ENCODE measurements at regions not wholly inside any gene's neighbourhood (a gene's known extent, or its start where the extent isn't known, plus 50 kb on each side); places are given as distances from the start of the nearest gene placed in this dataset.
A peak's percentile ranks its signal among the peaks of the same experiment; 100 is the strongest.
"Not testable (repeated sequence)": the region's sequence is repeated elsewhere in the genome, so short reads cannot be mapped to it uniquely, and the experiment has no call there.

DNA sequence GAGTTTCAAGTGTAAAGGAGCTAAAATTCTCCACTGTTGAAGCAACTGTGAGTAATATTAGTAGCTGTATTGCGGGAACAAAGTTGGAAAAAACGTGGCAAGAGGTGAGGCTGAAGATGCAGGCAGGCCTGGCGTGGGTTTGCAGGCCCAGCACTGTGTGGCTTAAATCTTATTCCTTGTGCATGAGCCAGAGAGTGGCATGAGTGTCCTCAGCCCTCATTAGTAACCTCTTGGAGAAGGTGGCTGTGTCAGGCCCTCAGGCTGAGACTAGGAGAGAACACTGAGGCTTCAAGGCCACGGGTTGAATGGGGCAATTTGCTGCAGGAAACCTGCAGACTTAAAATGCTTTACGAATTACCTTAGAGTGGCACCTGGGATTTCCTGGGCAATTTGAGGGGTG is 372.7 kb upstream of the CITED2 start:
- DNase-seq = peak; percentile 63

DNA sequence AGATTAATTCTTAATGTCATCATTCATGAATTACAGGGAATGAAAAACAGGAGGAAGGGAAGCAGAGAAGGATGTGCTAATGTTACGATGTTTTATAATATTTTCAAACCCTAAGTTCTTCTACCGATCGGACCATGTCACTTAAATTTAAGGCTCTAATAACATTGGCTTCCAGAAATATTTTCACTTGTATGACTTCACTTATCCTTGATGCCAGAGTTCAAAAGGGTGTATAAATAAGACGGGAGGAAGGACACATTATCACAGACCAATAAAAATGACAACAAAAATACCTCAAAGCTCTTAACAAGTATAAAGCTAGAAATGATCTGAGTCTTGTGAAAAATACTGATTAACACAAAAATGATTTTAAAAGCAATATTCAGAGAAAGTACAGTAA is 370.4 kb upstream of the CITED2 start:
- DNase-seq = no peak

DNA sequence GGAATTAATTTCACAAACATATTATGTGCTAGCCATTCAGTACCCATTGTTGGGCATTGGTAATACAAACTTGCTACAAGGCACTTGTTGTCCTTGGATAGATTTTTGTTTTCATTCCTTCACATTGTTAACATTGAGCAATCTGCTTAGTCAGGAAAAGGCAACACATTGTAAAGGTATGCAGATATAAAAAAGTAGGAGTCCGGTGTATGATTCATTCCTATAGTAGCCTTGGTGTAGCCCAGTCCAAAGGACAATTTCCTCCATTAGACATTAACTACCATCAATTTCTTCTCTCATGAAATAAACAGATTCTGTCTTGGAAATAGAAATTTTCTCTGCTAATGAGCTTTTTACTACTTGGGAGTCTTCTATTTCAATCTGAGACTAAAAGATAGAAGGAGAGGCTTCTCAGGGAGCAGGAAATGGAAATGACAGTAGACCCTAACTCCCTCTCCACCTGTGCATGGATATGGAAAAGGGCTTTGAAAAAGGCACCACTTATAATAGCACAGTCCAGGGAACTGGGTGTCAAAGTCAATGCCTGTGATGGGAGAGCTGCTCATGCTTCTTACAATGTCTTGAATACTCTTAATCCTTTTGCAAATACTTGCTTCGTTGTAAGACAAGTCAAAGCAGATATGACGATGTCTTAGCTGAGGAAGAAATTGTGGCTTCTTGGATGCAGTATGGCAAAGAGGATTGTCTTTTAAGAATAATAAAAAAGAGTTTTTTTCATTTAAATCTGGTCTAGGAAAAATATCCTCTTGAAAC is 369.4 kb upstream of the CITED2 start:
- DNase-seq = no peak

DNA sequence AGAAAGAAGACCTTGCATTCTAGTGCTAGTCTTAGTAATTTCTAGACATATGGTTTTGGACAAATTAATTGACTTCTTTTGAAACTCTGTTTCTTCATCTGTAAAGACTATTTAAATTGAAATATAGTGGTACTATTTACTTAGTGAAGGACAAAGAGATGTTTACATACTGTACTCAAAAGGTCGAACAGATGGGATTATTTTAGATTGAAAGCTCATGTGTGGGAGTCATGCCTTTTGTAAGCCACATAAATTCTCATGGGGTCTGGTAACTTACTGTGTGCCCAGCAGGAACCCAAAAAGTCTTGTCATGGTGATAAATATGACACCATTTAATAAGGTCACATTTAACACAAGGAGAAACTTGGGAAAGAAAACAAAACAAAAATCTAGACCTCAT is 368.2 kb upstream of the CITED2 start:
- no peak for DNase-seq

DNA sequence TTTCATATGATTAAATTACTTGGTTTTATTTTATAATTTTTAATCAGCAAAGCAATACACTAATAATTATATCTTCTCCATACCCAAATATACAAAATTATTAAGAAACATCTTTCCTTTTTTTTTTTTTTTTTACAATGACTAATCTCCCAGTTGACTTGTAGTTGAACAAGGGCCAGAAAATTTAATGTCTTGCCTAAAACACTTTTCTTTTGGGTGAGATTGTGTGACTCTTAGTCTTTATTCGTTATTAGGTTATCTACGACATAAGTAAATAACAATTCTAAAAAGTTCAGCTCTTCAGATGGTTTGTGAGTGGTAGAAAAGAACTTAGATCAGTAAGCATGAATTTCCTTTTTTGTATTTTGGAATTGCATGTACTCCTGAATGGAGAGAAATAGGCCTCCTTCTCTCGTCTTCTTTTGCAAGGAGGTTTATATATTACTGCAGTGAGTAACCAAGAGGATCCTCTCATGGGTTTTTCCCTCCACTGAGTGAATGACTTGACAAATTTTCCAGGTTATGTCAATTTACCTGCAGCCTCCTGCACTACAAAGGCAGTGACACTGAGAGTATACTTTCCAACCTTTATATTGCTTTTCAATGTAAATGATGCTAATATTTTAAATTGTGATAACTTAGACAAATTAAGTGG is 364.5 kb upstream of the CITED2 start:
- DNase-seq = no peak

DNA sequence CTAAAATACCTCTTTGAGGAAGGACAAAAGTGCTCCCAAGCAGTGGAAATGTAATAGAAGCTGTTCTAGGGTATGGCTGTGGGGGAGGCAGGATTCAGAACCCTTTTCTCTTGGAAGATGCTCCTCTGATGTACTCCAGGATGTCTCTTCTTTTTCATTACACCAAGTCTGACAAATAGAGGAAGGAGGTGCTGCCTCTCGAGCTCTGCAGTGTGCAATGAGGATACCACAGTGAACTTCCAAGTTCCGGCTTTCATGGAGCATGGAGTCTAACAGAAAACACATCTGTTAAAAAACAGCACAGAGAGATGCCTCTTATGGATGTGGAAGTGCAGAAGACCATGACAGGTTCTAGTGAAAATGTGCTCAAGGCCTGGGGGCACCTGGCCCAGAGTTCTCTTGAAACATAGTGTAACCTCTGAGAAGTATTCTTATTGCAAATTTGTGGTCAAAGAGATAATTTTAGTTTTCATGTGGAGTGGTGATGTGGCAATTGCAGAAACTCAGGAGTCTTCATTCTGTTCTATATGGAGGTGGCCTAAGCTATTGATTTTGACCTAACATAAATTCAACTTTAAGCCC is 362.0 kb upstream of the CITED2 start:
- DNase-seq = peak; percentile 65

DNA sequence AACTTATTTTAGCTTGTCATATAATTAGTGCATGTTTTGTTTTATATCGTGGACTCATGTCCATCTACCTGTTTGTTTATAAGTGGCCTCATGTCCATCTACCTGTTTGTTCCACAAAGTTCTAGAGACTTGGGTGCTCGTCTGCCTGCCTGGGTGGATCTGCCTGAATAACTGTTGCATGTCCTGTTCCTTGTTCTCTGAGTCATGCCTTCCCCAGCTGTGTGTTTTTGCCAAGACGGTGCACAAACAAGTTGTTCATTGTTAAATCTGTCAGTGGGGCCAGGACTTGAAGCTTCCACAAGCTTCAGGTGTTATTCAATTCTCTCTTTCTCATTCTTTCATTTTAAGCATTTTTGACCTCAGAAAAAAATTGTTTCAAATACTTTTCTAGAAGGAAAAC is 358.0 kb upstream of the CITED2 start:
- peak; percentile 84 for DNase-seq

DNA sequence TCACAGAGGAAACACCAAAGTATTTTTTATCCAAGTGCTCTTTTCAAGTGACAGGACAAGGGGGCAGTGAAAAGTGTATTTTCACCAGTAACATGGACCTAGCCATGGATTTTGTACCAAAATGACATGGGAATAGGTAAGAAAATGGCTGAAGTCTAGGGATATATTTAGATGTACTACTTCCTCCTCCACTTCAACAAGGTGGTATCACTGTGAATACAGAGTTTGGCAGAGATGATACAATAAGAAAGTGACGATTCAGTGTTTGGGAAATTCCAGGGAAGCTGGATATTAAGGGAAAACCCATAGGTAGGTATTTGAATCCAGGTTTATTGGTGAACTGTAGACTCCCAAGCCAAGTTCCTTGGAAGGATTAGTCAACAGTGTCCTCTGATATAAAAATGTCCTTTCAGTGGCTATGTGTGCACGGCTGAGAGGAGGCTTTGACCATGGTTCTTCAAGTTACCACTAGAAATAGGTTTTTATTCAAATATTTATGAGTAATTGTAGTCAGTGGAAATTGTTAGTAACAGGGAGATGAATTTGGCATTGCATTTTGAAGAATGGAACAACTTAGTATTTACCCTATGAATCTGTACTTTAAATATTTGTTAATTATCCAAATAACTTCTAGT is 356.0 kb upstream of the CITED2 start:
- DNase-seq = no peak

DNA sequence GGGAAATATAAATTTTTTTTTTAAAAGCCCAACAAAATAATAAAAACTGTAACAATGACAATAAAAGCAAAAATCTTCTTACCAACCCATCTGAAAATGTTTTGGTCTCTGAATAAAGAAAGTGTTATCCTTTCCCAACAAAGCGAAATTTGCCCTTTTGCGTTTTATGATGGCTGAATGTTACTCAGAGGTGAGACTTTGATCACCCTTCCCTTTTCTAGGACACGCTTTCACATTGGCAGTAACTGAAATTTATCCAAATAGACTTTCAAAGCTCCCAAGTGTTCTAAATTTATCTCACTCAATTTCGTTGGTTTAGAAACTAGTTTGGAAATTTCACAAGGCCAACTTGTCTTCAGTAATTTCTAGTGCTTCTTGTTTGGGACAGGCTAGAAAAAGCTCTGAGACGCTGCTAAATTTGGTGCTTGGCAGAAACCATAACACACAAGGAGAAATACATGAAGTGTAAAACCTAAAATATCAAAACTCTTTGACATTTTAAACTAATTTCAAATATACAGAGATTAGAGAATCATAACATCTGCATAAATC is 354.5 kb upstream of the CITED2 start:
- no peak for DNase-seq

DNA sequence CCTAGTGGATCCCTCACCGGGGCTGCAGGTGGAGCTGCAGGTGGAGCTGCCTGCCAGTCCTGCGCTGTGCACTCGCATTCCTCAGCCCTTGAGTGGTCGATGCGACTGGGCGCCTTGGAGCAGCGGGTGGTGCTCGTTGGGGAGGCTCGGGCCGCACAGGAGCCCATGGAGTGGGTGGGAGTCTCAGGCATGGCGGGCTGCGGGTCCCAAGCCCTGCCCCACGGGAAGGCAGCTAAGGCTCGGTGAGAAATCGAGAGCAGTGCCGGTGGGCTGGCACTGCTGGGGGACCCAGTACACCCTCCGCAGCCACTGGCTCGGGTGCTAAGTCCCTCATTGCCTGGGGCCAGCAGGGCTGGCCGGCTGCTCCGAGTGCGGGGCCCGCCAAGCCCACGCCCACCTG is 351.8 kb upstream of the CITED2 start:
- not testable (repeated sequence) for DNase-seq

DNA sequence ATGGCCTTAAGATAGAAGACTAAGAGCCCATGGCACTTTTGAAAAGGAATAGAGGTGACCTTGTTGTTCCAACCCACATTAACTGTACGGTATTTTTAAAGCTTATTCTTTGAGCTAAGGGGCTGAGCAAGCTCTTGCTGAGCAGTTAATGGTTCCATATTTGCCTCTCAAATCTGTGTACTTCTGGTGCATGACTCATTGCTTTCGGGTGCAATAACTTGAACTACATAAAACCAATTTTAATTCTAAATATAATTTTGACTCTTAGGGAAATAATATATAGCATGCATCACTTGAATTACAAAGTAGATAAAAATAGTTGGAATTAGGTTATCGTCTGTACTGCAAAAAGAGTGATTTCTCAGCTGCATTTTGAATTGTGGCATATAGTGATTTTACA is 348.1 kb upstream of the CITED2 start:
- no peak for DNase-seq

DNA sequence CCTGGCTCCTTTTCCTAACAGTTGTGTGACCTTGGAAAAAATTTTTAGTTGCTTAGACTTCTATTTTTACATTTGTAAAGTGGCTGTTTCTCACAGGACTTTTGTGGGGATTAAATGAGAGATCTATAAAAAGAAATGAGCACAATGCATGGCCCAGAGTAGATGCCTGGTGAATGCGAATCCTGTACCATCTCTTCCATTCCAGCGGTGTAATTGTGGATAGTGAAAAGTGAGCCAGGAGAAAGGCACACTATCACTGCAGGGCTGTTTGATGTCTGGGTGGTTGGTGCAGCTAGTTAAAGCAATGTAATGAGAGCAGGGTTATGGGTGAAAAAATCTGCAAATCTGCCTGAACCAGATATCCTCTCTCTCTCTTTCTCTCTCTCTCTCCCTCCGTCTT is 347.5 kb upstream of the CITED2 start:
- no peak for DNase-seq

DNA sequence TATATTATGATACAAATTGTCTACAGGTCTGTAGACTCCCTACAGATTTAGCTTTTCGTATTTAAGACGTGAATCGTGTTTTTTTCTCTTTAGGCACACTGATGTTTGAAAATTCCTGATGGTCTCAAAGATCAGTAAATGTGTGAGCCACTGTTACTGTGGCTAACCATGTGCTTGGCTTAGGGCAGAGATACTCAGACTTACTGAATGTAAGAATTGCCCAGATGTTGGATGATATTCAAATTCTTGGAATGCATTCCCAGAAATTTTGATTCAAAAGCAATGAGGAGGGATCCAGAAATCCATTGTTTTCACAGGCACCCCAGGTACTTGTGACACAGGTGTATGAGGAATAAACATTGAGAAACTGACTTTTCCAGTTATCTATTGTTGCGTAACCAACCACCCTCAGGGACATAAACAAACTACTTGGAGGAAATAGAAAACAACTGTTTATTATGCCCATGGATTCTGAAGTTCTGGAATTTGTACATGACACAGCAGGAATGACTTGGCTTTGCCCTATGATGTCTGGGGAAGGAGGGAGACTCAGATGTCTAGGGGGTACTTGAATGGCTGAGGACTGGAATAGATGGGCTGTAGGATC is 339.6 kb upstream of the CITED2 start:
- no peak for DNase-seq

DNA sequence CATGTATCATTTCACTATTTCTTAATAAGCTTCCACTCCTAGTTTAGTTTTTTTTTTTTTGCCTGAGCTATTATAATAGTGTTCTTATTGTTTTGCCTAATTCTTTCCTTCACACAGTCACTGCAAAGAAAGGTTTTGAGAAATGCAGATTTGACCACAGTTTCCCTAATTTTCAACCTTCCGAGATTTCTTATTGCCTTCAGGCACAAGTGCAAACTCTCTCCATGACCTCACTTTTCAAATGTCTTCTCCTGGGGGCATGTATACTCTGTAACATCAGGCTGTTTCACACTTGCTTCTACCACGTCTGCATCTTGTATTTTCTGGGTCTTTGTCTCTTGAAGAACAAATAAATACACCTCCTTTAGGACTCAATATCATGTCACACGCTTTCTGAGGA is 339.0 kb upstream of the CITED2 start:
- no peak for DNase-seq

DNA sequence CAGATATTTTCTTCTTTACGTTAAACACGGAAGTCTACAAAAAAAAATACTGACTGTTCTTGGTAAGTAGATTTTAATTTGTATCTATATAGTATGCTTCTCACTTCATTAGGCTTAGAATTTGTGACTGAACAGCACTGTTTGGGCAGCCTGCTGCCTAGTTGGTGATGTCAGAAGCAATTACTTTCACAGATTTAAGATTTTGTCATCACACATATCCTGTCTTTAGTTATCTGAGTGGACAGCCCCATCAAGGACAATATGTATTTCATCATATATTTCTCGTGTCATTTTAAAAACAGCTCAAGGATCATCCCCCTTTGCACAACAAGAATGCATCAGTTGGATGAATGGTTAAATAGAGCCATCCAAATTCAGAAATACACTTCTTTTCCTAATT is 338.4 kb upstream of the CITED2 start:
- DNase-seq = no peak

DNA sequence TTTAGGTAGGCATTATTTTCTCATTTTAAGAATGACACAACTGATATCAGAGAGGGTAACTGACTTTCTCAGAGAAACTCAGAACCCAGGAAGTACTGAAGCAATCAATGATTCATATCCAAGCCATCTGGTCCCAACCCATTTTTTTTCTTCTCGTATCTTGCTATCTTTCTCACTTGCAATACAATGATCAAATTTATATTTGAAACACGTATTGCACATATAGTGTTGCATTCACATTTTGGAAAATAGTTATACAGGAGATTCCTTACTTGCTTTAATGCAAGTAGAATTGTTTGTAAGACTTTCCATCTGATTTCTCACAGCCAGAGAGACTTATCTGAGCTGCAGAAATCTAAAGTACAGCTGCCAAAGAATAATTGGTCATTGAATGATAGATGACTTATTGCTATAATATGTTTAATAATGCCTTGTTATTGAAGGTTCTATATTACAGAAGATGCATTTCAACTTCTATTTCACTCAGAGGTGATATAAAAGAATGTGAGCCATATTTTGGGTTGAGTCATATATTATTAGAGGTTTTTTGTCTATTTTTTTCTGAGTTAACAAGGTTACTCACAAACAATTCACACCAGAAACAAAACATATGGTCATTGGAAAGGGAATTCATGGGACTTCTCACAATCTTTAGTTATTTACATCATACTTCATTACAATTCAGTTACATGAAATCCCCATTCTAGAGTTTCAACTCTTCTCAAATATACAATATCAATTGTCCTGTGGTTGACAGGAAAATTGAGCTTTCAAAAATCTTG is 337.5 kb upstream of the CITED2 start:
- no peak for DNase-seq

DNA sequence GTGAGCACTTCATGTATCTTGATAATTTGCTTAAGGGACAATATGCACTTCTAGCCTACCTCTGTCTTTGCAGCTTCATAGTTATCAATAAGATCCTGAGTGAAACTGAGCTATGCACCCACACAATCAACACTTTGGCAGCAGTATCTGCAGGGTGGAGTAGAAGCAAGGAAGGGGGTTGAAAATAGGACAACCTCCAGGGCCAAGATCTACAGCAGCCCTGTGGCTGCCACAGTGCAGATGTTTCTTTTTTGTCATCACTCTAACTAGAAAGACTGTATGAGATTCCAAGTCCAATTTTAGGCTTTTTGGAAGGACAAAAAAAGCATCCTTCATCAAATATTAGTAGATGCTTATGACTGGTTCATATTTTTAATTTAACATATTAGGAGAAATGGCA is 336.1 kb upstream of the CITED2 start:
- DNase-seq = no peak

DNA sequence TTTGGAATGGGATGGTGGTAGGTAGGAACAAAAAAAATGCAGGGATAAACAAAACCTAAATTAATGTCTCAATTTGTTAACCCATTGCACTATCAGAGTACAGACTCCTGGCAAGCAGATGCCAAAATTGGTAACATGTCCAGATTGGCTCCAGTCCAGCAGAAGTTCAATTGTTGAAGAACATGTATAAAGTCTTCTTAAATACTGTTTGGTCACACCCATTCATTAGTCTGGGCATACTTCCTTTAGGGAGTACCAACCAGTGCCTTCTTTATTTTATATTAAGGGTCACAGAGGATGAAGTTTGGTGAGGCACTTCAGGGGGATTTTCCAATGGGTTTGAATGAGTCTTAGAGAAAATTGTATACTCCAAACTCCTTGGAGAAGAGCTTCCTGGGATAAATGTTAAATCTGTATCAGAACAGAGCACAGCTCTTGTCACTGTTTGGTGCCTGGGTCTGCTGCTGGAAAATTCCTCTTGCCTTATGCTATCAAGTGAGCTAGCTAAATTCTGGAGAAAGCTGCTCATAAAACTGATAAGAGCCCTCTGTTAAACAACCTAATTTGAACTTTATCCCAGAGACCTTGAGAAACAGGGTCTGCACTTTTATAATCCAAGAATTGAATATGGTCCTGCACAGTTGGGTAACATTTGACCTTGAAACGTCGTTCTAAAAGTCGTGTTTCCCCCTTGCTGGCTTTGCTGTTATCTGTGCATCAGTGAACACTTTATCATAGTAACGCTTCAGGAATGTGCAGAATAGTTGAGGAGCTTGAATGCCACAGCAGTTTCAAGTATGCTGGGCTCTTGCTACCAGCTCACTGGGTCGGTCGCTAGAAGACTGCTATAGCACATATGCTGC is 334.1 kb upstream of the CITED2 start:
- DNase-seq = peak; percentile 83

DNA sequence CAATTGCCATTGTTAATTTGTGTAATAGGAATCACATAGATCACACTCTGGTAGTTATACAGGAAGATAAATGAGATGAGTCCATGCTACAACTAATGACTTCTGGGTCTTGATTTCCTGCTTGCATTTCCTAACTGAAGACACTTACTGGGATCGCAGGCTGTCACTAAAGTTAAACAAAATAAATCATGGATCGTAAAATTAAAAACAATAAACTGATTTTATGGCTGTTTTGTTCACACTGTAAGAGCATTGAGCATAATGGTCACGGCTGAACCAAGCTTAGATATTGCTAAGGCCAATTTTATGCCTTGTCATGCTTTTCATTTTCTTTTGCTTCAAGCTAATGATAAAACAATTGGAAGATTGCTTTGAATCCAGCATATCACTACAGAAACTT is 332.5 kb upstream of the CITED2 start:
- DNase-seq = no peak

DNA sequence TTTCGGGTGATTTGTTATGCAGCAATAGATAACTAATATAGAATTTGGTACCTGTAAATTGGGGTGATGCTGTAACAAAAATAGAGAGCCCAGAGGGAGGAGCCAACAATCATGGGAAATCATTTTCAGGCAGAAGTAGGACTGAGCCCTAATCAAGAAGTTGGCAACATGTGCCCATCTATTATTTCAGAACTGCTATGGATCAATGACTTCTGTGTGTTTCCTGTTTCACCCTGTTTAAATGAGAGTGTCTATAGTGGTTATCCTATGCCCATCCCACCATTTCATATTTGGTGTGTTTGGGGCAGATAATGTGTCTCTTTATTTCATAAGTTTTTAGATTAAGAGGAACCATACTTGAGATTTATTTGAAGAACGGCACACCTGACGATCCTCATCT is 330.8 kb upstream of the CITED2 start:
- no peak for DNase-seq

DNA sequence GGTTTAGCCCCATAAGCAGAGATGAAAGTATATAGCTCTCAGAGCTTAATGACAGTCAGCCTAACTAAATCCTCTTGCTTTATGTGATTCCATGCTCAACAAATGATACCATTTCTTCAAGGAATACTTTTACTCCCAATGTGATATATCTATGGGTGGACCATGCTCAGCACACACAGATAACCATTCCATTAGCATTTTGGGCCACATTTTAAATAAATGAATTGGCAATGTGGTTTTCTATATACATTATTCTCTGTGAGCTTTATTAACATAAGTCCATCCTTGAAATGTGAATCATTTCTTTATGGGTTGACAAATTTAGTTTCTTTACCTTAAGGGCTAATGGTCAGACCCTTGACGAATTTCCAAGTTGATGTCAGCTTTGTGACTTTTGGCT is 329.3 kb upstream of the CITED2 start:
- no peak for DNase-seq
